Panc1 (cell line): ENCODE measurements at regions not wholly inside any gene's neighbourhood (a gene's known extent, or its start where the extent isn't known, plus 50 kb on each side); places are given as distances from the start of the nearest gene placed in this dataset.
A peak's percentile ranks its signal among the peaks of the same experiment; 100 is the strongest.

Experiments used
- ATAC-seq: fragments of 200-7000 bp; cut with Tn5 transposase; 2 replicates; pipeline ENCODE4 v1.9.1; 2020; ENCODE audit warnings: mild to moderate bottlenecking, moderate library complexity
- BruUV-seq: library from RNA; stranded (reverse); fragments of 400-500 nt; replicated peaks from 2 replicates; lab custom pipeline; 2021; lab: Mats Ljungman, UMichigan
- CTCF ChIA-PET: fragments of 300-600 bp; sonication (Branson Sonifier 250); formaldehyde crosslinking; loops from one replicate; lab custom pipeline; 2022; ENCODE audit warnings: antibody characterized with exemption; lab: Charles Lee
- POLR2A ChIA-PET: fragments of 300-600 bp; sonication (Branson Sonifier 250); formaldehyde crosslinking; loops from one replicate; lab custom pipeline; 2022; ENCODE audit warnings: antibody characterized with exemption; lab: Charles Lee
- DNase-seq: peaks from one replicate; pipeline ENCODE4 v3.0.0-alpha.2; 2010; ENCODE audit warnings: low read depth, low spot score
- H3K27ac ChIP-seq: 2 replicates; pipeline ENCODE4 v1.5.1; 2011; ENCODE audit warnings: mild to moderate bottlenecking, low read length, inconsistent platforms
- H3K27me3 ChIP-seq: fragments of 200-500 bp; sonication (Bioruptor generic); 2 replicates; pipeline ENCODE4 v1.6.0; 2014; ENCODE audit warnings: low read length, inconsistent platforms; ENCODE audit not compliant: control insufficient read depth, insufficient read depth
- H3K36me3 ChIP-seq: fragments of 200-500 bp; sonication (Bioruptor generic); 2 replicates; pipeline ENCODE4 v1.5.1; 2014; ENCODE audit warnings: inconsistent platforms, mild to moderate bottlenecking, low read length, moderate library complexity; ENCODE audit not compliant: control insufficient read depth, insufficient read depth
- H3K4me1 ChIP-seq: 2 replicates; pipeline ENCODE4 v1.5.1; 2011; ENCODE audit warnings: inconsistent platforms, mild to moderate bottlenecking, low read length, moderate library complexity; ENCODE audit not compliant: control insufficient read depth, insufficient read depth
- H3K4me3 ChIP-seq, 2 experiments: 2 replicates each; pipeline ENCODE4 v1.5.1; 2011 to 2012; ENCODE audit warnings: low read depth in 2 of 2, low read length in 2 of 2, mild to moderate bottlenecking in 2 of 2, inconsistent platforms in 1 of 2, moderate library complexity in 1 of 2
- H3K9me3 ChIP-seq: fragments of 200-500 bp; sonication (Bioruptor generic); 2 replicates; pipeline ENCODE4 v1.5.1; 2014; ENCODE audit warnings: low read depth, mild to moderate bottlenecking, inconsistent platforms, low read length, moderate library complexity; ENCODE audit not compliant: control insufficient read depth, insufficient read depth
- CTCF ChIP-seq: fragments of 450-650 bp; IDR thresholded peaks from 2 replicates; pipeline ENCODE4 v1.5.1; 2017; ENCODE audit warnings: mild to moderate bottlenecking
- POLR2AphosphoS5 ChIP-seq: IDR thresholded peaks from 2 replicates; pipeline ENCODE4 v1.6.1; 2012; ENCODE audit warnings: mild to moderate bottlenecking, low read depth, low read length, moderate library complexity
- REST ChIP-seq, 2 experiments: IDR thresholded peaks; 2 replicates each; pipeline ENCODE4 v1.6.1; 2011 to 2012; ENCODE audit warnings: low read depth in 2 of 2, control low read depth in 1 of 2, low read length in 1 of 2, mild to moderate bottlenecking in 1 of 2, moderate library complexity in 1 of 2; ENCODE audit not compliant: insufficient read depth in 1 of 2
- SIN3A ChIP-seq: IDR thresholded peaks from 2 replicates; pipeline ENCODE4 v1.6.1; 2012; ENCODE audit warnings: low read depth, mild to moderate bottlenecking, low read length, moderate library complexity, borderline replicate concordance; ENCODE audit not compliant: insufficient read depth
- TCF7L2 ChIP-seq: IDR thresholded peaks from 2 replicates; pipeline ENCODE4 v1.6.1; 2011; ENCODE audit warnings: mild to moderate bottlenecking, low read depth, low read length, inconsistent platforms
- in situ Hi-C: cut with HindIII; loops from 2 replicates; pipeline ENCODE4 v1.10.0; 2016; ENCODE audit warnings: low sequenced_read_pairs, low pct_unique_long_range_greater_than_20kb
- intact Hi-C: fragments of 100-400 bp; cut with micrococcal nuclease; formaldehyde crosslinking; loops from one replicate; pipeline ENCODE4 v1.10.0; 2022; ENCODE audit not compliant: unreplicated experiment

GRCh38 chr13:48586591-48587103, 53.8 kb upstream of the RCBTB2 start:
- in situ Hi-C loops (no loop called here), intact Hi-C loops (no loop called here)
- H3K4me1 ChIP-seq = peaks cover 6% of the 10 kb centered on the region; the same call in 1 of the 2 replicates
- no peaks in the 10 kb centered on the region for H3K9me3 ChIP-seq
- no TSS peak for BruUV-seq
- CTCF ChIA-PET = no interaction called here
- H3K27me3 ChIP-seq = no peaks in the 10 kb centered on the region
- ATAC-seq (no peak), DNase-seq (no peak)
- TF ChIP-seq REST (IDR thresholded peaks at IDR 0.05; ENCODE audit: insufficient read depth in 1 of 2, low read depth in 2 of 2, low read length in 1 of 2) (no peak), TCF7L2 (no peak), CTCF (no peak)
- peak overlapping the region; percentile 66; the same call in 1 of the 2 replicates for H3K27ac ChIP-seq
- POLR2A ChIA-PET = no interaction called here
- H3K36me3 ChIP-seq = no peaks in the 10 kb centered on the region
- no peak overlapping the region for H3K4me3 ChIP-seq

GRCh38 chr13:48588120-48588519, 55.2 kb upstream of the RCBTB2 start:
- ATAC-seq (no peak), DNase-seq (no peak)
- Histone ChIP-seq H3K36me3 (no peaks in the 10 kb centered on the region), H3K9me3 (no peaks in the 10 kb centered on the region), H3K4me3 (no peak overlapping the region), H3K27ac (no peak overlapping the region), H3K4me1 (peaks cover 6% of the 10 kb centered on the region; the same call in 1 of the 2 replicates), H3K27me3 (no peaks in the 10 kb centered on the region)
- intact Hi-C loops (no loop called here), in situ Hi-C loops (no loop called here)
- BruUV-seq = no TSS peak
- ChIA-PET CTCF (no interaction called here), POLR2A (no interaction called here)
- TF ChIP-seq TCF7L2 (no peak), REST (IDR thresholded peaks at IDR 0.05; ENCODE audit: insufficient read depth in 1 of 2, low read depth in 2 of 2, low read length in 1 of 2) (no peak), SIN3A (no peak), CTCF (no peak), POLR2AphosphoS5 (no peak)
